GM18505 (cell line): ENCODE measurements at regions not wholly inside any gene's neighbourhood (a gene's known extent, or its start where the extent isn't known, plus 50 kb on each side); places are given as distances from the start of the nearest gene placed in this dataset.

Source experiments
- ATAC-seq: cut with Tn5 transposase; IDR thresholded peaks from one replicate; pipeline ENCODE4 v1.9.1; 2021; ENCODE audit not compliant: unreplicated experiment
- POLR2A ChIP-seq: IDR thresholded peaks from 4 replicates; pipeline ENCODE4 v1.6.1; 2011; ENCODE audit warnings: borderline replicate concordance; ENCODE audit not compliant: insufficient read depth, insufficient read length; ENCODE audit errors: extremely low read depth

DNA sequence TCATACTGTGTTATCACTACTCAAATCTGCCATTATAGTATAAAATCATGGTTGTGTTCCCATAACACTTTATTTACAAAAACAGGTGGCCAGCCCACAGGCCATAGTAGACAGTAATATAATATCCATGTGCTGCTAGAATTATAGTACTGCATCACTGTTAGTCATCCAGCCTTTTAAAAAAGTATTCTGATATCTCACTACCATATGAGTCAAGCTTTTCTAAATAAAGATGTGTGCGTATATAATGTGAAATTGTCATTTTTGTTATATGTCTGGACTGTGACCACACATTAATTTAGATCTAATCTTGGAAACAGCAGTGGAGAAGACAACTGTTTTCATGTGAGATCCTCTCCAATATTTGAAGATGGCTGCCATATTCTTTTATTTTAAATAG lies 1049.1 kb upstream of the GOT2 start:
- ATAC-seq: no peak

DNA sequence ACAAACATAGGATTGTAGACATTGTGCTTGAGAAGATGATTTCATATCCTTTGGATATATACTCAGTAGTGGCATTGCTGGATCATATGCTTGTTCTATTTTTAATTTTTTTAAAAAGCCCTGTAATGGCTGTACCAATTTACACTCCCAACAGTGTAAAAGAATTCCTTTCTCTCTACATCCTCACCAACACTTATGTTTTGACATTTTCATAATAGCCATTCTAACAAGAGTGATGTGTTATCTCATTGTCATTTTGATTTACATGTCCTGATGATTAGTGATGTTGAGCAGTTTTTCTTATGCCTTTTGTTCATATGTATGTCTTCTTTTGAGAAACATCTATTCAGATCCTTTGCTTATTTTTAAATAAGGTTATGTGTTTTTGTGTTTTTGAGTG lies 1039.2 kb upstream of the GOT2 start:
- ATAC-seq: no peak
- no peak for TF ChIP-seq POLR2A

More for the DNA sequence above, 1049.1 kb upstream of the GOT2 start:
- no peak for TF ChIP-seq POLR2A

DNA sequence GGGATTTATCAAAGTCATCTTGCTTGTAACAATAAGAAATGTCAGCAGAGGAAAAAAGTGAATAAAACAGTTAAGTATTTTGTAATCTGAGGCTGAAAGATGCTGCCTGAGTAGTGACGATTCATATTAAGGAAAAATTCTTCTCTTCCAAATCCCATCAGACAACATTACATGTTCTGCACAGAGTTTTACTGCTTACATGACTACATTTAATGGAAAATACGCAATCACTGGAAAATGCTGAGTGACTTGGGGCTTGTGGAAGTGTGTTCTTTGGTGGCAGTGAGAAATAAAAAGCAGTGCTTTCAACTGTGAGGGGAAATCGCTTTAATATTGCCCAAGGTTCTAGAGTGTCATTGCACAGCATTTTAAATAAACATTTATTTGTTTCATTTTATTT lies 1025.2 kb upstream of the GOT2 start:
- no peak for ATAC-seq
- TF ChIP-seq POLR2A: no peak

DNA sequence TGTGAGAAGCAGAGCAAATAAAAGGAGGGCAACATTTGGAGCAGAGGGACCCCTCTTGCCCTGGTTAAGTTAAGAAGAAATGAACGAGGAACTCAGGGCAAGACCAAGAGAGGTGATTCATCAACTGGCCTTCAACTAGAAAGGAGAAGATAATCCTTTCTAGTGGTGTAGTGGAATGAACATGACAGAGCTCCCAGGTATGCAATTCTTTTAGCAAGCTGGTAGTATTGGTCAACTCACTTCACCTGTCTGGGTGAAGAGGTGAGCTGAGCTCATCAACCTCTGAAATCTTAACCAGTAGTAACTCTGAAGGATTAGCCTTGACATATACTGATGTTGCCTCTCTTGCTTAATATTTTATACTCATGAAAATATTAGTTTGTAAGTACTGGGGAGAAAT lies 1024.7 kb upstream of the GOT2 start:
- no peak for TF ChIP-seq POLR2A
- ATAC-seq: no peak

DNA sequence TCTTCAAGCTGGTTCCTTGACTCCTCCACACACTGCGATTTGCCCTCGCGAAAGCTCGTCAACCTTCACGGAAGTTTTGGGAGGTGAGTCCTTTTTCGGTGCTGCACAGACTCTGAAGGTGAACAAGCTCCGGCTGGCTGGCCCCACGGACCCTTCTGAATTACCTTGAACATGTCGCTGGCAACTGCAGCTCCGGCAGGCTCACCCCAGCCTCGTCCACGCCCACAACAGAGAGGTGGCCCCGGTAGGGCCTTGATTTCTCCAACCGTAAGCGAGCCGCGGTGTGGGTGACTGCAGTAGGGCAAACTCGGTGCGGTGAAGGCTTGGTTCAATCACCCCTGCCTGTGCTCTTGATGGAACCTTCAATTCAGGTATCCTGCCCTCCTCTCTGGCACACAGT lies 1020.7 kb upstream of the GOT2 start:
- TF ChIP-seq POLR2A: no peak
- no peak for ATAC-seq

DNA sequence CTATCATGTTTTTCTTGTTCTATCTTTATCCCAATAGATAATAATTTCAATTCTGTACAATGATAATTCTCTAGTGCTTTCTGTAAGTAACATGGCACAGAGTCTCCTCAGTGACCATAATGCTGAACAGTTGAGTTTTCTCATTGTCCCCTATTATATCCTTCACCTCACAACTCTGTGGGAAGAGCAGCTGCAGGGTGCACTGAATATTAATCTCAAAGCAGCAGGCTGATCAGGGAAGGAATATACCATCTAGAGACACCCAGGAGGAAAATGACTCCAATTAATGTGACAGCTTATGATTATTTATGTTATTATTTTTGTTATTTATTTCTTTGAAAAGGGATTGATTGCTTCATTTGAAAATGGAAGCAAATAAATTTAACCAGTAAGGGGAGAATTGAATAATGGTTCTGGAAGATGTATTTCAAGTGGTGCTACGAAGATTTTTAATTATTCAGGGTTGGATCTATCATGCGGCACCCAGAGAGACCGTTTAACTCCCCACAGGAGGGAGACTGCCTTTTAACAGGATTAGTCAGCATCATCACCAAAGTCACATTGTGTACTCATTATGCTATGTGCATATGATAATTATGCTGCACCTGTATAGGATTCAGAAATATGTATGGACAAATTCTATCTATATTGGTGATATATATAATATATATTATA lies 1015.7 kb upstream of the GOT2 start:
- no peak for ATAC-seq
- TF ChIP-seq POLR2A: no peak

DNA sequence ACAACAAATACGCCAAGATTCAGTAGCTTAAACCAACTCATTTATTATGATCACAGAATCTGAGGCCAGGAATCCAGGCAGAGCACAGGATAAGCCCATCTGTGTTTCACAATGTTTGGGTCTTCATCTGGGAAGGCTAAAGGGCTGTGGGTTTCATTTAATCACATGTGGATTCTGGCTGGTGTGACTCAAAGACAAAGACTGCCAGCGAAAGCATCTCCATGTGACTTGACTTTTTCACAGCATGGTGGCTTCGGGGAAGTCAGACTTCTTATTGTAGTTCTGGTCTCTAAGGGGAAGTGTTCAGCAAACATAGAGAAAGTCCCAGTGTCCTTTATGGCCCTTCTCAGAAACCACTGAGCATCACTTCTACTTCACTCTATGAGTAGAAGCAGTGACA lies 1014.4 kb upstream of the GOT2 start:
- no peak for TF ChIP-seq POLR2A
- ATAC-seq: no peak

DNA sequence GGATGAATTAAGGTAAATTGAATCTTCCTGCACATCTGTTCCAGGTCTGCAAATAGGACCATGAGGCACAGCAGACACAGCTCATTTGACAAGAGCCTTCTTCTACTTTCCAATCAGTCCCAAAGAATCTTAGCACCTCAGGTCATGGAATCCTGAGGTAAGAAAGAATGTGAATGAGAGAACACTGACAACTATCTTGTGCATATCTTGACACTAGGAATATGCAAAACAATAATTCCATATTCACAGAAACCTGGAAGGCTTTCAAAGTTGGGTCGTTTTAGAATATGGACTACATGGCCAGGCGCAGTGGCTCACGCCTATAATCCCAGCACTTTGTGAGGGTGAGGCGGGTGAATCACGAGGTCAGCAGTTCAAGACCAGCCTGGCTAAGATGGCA lies 1009.4 kb upstream of the GOT2 start:
- ATAC-seq: no peak

DNA sequence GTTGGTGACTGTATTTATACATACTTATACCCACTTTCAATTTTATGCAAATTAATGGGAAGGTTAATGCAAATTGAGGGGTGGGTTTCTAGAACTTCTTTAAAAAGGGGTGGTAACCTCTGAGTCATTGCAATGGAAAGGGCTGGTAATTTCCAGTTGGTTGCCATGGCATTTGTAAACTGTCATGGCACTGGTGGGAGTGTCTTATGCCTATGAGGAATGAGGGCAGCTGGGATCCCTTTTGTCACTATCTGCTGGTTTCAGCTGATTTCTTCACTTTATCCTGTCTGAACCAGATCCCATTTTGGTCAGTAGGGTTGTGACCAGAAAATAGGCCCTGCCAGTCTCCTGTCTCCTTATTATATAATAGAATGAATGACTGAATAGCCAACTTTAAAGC lies 1006.7 kb upstream of the GOT2 start:
- no peak for TF ChIP-seq POLR2A
- no peak for ATAC-seq

More for the DNA sequence above, 1009.4 kb upstream of the GOT2 start:
- TF ChIP-seq POLR2A: no peak

DNA sequence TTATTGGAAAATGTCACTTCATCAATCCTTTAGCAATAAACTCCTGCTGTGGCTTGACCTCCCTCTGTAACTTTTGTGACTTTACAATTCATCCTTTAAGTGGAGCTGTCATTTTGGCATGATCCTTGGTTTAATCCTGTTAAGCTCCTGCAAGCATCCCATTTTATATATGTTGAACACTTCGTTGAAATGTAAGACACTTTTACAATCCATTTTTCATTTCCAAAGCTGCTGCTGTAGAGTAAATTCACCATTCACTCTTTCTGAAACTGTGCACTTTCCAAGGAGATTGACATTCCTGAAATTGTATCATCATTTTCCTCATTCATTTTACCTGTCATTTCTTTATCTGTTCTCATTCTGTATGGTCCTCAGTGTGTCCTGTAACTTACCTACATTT lies 1003.2 kb upstream of the GOT2 start:
- no peak for TF ChIP-seq POLR2A
- no peak for ATAC-seq

DNA sequence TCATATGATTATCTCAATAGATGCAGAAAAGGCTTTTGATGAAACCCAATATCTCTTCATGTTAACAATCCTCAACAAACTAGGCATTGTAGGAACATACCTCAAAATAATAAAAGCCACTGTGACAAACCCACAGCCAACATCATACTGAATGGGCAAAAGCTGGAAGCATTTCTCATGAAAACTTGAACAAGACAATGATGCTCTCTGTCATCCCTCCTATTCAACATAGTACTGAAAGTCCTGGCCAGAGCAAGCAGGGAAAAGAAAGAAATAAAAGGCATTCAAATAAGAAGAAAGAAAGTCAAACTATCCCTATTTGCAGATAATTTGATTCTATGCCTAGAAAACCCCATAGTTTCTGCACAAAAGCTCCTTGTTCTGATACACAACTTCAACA lies 999.2 kb upstream of the GOT2 start:
- no peak for TF ChIP-seq POLR2A
- ATAC-seq: no peak

DNA sequence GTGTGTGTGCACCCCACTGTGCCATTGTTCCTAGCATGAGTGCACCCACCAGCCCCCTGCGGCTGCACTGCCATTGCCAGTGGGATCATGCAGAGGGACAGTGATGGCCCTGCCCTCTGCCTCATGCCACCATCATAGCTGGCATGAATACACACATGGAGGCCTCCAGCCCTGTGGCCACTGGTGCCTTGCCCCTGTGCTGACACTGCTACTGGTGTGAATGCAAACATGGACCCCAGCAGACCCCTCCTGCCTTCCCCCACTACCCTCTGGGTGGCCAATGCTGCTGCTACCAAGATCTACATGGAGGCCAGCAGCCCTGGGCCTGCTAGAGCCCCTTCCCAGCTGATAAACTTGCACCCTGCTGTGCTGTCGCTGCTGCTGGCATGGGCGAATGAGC lies 995.5 kb upstream of the GOT2 start:
- ATAC-seq: no peak

DNA sequence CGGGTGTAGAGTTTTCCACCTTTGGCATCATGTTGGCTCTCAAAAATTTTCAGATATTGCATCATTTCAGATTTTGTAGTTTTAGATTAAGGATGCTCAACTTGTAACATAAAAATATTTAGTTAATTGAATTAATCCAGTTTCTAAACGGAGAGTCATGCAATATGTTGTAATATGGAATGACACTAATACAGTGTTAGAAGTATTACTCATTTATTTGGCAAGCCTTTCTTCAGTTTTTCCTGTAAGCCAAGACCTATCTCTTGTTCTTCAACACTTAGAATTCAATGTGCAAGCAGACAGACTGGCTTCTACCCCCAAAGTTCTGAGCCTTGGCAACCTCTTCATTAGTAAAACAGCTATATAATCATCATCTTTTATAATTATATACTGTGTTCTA lies 985.0 kb upstream of the GOT2 start:
- no peak for TF ChIP-seq POLR2A

More for the DNA sequence above, 995.5 kb upstream of the GOT2 start:
- TF ChIP-seq POLR2A: no peak

DNA sequence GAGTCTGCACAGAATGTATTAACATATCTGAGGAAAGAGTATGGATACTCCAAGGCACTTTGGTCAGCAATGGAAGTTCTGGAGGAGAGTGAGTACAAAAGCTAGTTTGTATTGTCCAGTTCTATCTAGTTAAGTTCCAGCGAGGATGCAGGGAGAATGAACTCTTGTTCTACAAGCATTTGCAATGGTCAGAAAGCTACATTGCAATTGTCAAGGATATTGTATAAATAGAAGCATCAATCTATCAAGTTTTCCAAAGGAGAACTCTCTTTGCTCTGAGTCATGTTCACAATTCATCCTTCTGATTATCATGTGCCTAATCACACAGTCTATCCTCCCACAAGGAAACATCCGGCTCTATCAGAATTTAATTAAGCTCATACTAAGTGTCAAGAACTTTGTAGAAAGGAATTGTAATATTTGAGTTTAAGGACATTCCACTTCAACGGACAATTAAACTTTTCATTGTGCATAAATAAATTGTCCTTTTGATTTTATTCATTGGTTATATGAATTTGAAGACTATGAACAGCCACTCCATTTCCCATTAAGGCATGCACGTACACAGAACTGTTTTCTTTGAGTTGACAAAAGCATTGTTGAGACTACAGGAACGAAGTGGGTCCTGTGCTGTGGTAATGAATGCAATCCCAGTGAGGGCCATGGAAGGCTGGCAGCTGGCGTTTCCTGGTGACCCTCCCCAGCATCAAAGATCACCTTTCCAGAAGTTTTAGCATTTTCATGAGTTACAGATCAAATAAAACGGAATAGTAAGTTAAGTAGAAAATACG lies 973.5 kb upstream of the GOT2 start:
- TF ChIP-seq POLR2A: no peak
- ATAC-seq: no peak

More for the DNA sequence above, 985.0 kb upstream of the GOT2 start:
- no peak for ATAC-seq
